BE2C (cell line): ENCODE measurements at regions not wholly inside any gene's neighbourhood (a gene's known extent, or its start where the extent isn't known, plus 50 kb on each side); places are given as distances from the start of the nearest gene placed in this dataset.

Experiments used
- DNase-seq: peaks from one replicate; pipeline ENCODE4 v3.0.0-alpha.2; 2020
- H3K27me3 ChIP-seq: fragments of 250-450 bp; sonication (Bioruptor Pico); 2 replicates; pipeline ENCODE4 v1.5.1; 2020; ENCODE audit warnings: mild to moderate bottlenecking
- H3K36me3 ChIP-seq: fragments of 250-450 bp; sonication (Bioruptor Pico); 2 replicates; pipeline ENCODE4 v1.5.1; 2020; ENCODE audit warnings: mild to moderate bottlenecking
- H3K4me1 ChIP-seq: fragments of 250-450 bp; sonication (Bioruptor Pico); 2 replicates; pipeline ENCODE4 v1.5.1; 2020
- H3K4me3 ChIP-seq: 2 replicates; pipeline ENCODE4 v1.5.1; 2011; ENCODE audit warnings: low read depth, low read length
- H3K9me3 ChIP-seq: fragments of 250-450 bp; sonication (Bioruptor Pico); 2 replicates; pipeline ENCODE4 v1.5.1; 2020
- CTCF ChIP-seq: IDR thresholded peaks from 2 replicates; pipeline ENCODE4 v1.5.1; 2012; ENCODE audit warnings: mild to moderate bottlenecking, low read depth, low read length

DNA sequence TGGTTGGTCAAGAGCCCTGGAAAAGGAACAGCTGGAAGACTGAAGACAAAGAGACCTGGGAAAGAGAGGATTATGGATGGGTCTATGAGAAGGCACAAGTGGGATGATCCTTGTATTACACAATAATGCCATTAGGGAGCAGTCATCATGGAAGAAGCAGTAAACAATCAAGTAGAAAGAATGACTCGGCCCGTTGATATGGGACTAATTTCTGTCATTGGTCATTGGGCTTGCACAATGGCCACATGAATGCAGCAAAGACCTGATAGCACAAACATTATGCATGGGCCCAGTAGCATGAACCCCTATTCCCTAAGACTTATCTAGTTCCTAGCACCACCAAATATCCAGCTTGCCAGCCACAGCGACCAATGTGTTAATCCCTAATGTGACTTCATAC is 390.3 kb upstream of the ZNF507 start:
- no peaks in the 10 kb centered on the region for H3K9me3 ChIP-seq
- H3K4me3 ChIP-seq, result no peak overlapping the region
- TF ChIP-seq CTCF, result no peak
- no peaks in the 10 kb centered on the region for H3K27me3 ChIP-seq
- H3K4me1 ChIP-seq, result no peaks in the 10 kb centered on the region
- no peak for DNase-seq
- H3K36me3 ChIP-seq, result no peaks in the 10 kb centered on the region

GRCh38 chr19:31955884-31956283 is 389.5 kb upstream of the ZNF507 start:
- H3K27me3 ChIP-seq, result no peaks in the 10 kb centered on the region
- H3K36me3 ChIP-seq, result no peaks in the 10 kb centered on the region
- no peaks in the 10 kb centered on the region for H3K9me3 ChIP-seq
- H3K4me3 ChIP-seq, result no peak overlapping the region
- H3K4me1 ChIP-seq, result no peaks in the 10 kb centered on the region
- no peak for TF ChIP-seq CTCF
- DNase-seq, result no peak

- Histone ChIP-seq H3K4me3 (no peak overlapping the region), H3K9me3 (no peaks in the 10 kb centered on the region), H3K27me3 (no peaks in the 10 kb centered on the region), H3K4me1 (no peaks in the 10 kb centered on the region), H3K36me3 (no peaks in the 10 kb centered on the region)
- DNase-seq, result no peak
- TF ChIP-seq CTCF, result no peak
Observed at GRCh38 chr19:31956771-31957392, 388.5 kb upstream of the ZNF507 start.

DNA sequence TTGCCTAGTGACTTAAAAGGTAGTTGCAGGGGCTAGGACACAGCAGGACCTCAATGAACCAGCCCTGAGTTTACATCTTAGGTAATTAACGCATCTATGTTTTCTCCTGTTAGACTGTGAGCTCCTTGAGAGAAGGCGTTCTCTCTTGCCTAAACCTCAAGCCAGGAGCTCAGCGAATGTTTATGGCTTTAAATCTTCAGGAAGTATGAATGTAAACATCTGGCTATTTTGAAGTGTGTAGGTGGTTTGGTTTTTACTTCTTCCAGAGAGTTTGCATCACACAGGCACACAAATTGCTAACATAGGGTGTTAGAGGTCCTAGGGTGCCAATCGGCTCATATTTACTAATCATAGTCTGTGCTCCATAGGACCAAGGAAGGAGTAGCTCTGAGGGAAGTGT is 387.7 kb upstream of the ZNF507 start:
- no peaks in the 10 kb centered on the region for H3K4me1 ChIP-seq
- DNase-seq, result no peak
- TF ChIP-seq CTCF, result no peak
- H3K4me3 ChIP-seq, result no peak overlapping the region
- no peaks in the 10 kb centered on the region for H3K27me3 ChIP-seq
- no peaks in the 10 kb centered on the region for H3K9me3 ChIP-seq
- H3K36me3 ChIP-seq, result no peaks in the 10 kb centered on the region

DNA sequence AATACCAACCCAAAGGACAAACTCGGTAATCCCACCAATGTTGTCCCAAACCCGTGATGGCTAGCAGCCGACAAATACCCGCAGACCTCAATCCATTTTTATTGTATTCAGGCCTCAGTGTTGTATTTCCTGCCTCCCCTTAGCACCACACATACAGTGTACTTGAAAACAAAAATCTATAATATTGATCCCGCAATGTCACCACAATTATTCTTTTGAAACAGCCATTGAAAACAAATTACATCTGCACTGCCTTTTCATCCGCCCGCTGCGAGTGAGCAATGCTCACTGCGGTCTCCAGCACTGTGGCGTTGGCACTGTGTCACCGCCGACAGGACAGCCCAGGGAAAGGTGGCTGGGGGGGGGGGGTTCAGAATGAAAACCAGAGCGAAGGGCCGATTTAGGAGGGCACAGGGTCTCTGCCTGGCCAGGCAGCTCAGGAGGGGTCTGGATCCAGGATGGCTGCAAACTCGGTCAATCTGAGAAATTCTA is 385.8 kb upstream of the ZNF507 start:
- TF ChIP-seq CTCF, result no peak
- DNase-seq, result no peak
- no peaks in the 10 kb centered on the region for H3K9me3 ChIP-seq
- no peaks in the 10 kb centered on the region for H3K36me3 ChIP-seq
- no peak overlapping the region for H3K4me3 ChIP-seq
- no peaks in the 10 kb centered on the region for H3K27me3 ChIP-seq
- no peaks in the 10 kb centered on the region for H3K4me1 ChIP-seq

DNA sequence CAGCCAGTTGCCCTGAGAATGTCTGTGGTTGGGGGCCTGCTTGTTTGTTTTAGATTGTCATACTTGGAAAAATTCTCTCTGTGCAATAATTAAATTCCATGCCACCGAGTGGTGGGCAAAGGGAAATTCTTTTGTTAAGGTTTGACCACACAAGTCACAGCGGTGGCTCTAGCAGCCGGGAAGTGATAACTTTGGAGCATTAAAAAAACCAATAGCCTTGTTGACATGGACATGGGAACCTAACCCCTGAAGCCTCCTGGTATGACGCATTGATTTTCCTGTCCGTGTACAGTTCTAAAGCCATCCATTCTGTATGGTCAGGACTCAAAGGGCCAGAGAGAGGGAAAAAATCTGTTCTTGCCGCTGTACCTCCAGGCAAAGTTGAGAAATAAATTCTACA is 384.9 kb upstream of the ZNF507 start:
- no peak for DNase-seq
- H3K4me3 ChIP-seq, result no peak overlapping the region

More for the DNA sequence above, 384.9 kb upstream of the ZNF507 start:
- no peaks in the 10 kb centered on the region for H3K36me3 ChIP-seq
- no peaks in the 10 kb centered on the region for H3K27me3 ChIP-seq
- H3K9me3 ChIP-seq, result no peaks in the 10 kb centered on the region
- TF ChIP-seq CTCF, result no peak
- no peaks in the 10 kb centered on the region for H3K4me1 ChIP-seq
